GM12878 (cell line): ENCODE measurements at regions not wholly inside any gene's neighbourhood (a gene's known extent, or its start where the extent isn't known, plus 50 kb on each side); places are given as distances from the start of the nearest gene placed in this dataset.

Experiments used
- ATAC-seq: fragments of 200-7000 bp; cut with Tn5 transposase; 3 replicates; pipeline ENCODE4 v1.9.1; 2020; ENCODE audit warnings: mild to moderate bottlenecking, moderate library complexity
- BruUV-seq: library from RNA; stranded (reverse); fragments of 400-500 nt; replicated peaks from 2 replicates; lab custom pipeline; 2021; lab: Mats Ljungman, UMichigan
- CTCF ChIA-PET: fragments of 300-600 bp; sonication (Branson Sonifier 250); formaldehyde crosslinking; extraction: SDS; loops from one replicate; lab custom pipeline; 2021; ENCODE audit warnings: inconsistent platforms; lab: Yijun Ruan, JAX
- POLR2A ChIA-PET: fragments of 350-600 bp; formaldehyde crosslinking; extraction: SDS; loops from one replicate; lab custom pipeline; 2021; ENCODE audit warnings: inconsistent platforms; lab: Charles Lee
- RAD21 ChIA-PET: fragments of 300-600 bp; sonication (Branson Sonifier 250); formaldehyde crosslinking; loops from one replicate; lab custom pipeline; 2023; ENCODE audit warnings: antibody characterized with exemption; ENCODE audit not compliant: unreplicated experiment; lab: Charles Lee
- SMC1A ChIA-PET: fragments of 300-600 bp; sonication (Branson Sonifier 250); formaldehyde crosslinking; loops from one replicate; lab custom pipeline; 2023; ENCODE audit not compliant: unreplicated experiment, uncharacterized antibody; lab: Charles Lee
- DNase-seq: peaks from one replicate; pipeline ENCODE4 v3.0.0-alpha.2; 2011; ENCODE audit warnings: low read depth, low spot score
- FAIRE-seq: peaks from 3 replicates; lab custom pipeline; 2011; peaks lifted over from hg19 to GRCh38; lab: Jason Lieb, UNC
- H2AFZ ChIP-seq: 2 replicates; pipeline ENCODE4 v1.6.0; 2011; ENCODE audit warnings: low read depth, low read length, control low read depth; ENCODE audit not compliant: control insufficient read depth
- H3K27ac ChIP-seq: 2 replicates; pipeline ENCODE4 v1.5.1; 2011; ENCODE audit warnings: control low read depth; ENCODE audit not compliant: control insufficient read depth, insufficient read depth
- H3K27me3 ChIP-seq, 2 experiments: replicated peaks in 1 of 2; 2 replicates each; pipeline versions ENCODE4 v1.6.0 to v1.6.1; 2011; ENCODE audit warnings: low read length in 1 of 2; ENCODE audit not compliant: control insufficient read depth in 2 of 2, insufficient read depth in 2 of 2
- H3K36me3 ChIP-seq, 2 experiments: 2 replicates each; pipeline ENCODE4 v1.5.1; 2011; ENCODE audit warnings: low read length in 1 of 2; ENCODE audit not compliant: control insufficient read depth in 2 of 2, insufficient read depth in 2 of 2
- H3K4me1 ChIP-seq: 2 replicates; pipeline ENCODE4 v1.6.1; 2011; ENCODE audit warnings: mild to moderate bottlenecking, low read length, moderate library complexity, mixed read lengths; ENCODE audit not compliant: control insufficient read depth, insufficient read depth
- H3K4me2 ChIP-seq: 2 replicates; pipeline ENCODE4 v1.6.0; 2011; ENCODE audit warnings: control low read depth; ENCODE audit not compliant: control insufficient read depth, insufficient read depth
- H3K4me3 ChIP-seq: fragments of 200-600 bp; sonication (generic); 2 replicates; pipeline ENCODE4 v1.5.1; 2016
- H3K79me2 ChIP-seq: 2 replicates; pipeline ENCODE4 v1.6.0; 2011; ENCODE audit warnings: low read length; ENCODE audit not compliant: control insufficient read depth, insufficient read depth
- H3K9ac ChIP-seq: 2 replicates; pipeline ENCODE4 v1.8.0; 2011; ENCODE audit warnings: low read length, control low read depth, mixed read lengths; ENCODE audit not compliant: control insufficient read depth, insufficient read depth
- H3K9me3 ChIP-seq: replicated peaks from 3 replicates; pipeline ENCODE4 v1.5.1; 2011; ENCODE audit warnings: mild to moderate bottlenecking, low read length; ENCODE audit not compliant: control insufficient read depth, insufficient read depth
- H4K20me1 ChIP-seq: 2 replicates; pipeline ENCODE4 v1.6.0; 2011; ENCODE audit not compliant: control insufficient read depth, insufficient read depth
- BCL3 ChIP-seq: IDR thresholded peaks from 2 replicates; pipeline ENCODE4 v1.6.1; 2011; ENCODE audit warnings: borderline replicate concordance, low read depth, mild to moderate bottlenecking, moderate library complexity, low read length; ENCODE audit not compliant: insufficient read depth, poor library complexity, severe bottlenecking
- CHD4 ChIP-seq: fragments of 200-600 bp; sonication (generic); IDR thresholded peaks from 2 replicates; pipeline ENCODE4 v1.6.1; 2016; ENCODE audit warnings: mild to moderate bottlenecking
- FOS ChIP-seq: IDR thresholded peaks from 3 replicates; pipeline ENCODE4 v1.6.1; 2011; ENCODE audit warnings: borderline replicate concordance; ENCODE audit not compliant: insufficient read length; ENCODE audit errors: extremely low read depth
- IKZF1 ChIP-seq: fragments of 450-650 bp; conservative IDR thresholded peaks from 2 replicates; pipeline ENCODE4 v1.6.1; 2017; ENCODE audit warnings: antibody characterized with exemption, mild to moderate bottlenecking
- LARP7 ChIP-seq: fragments of 450-650 bp; IDR thresholded peaks from 2 replicates; pipeline ENCODE4 v1.6.1; 2017; ENCODE audit warnings: mild to moderate bottlenecking
- MTA3 ChIP-seq: IDR thresholded peaks from 2 replicates; pipeline ENCODE4 v1.6.1; 2012; ENCODE audit warnings: low read length, inconsistent platforms, borderline replicate concordance
- NR2F1 ChIP-seq: fragments of 450-650 bp; conservative IDR thresholded peaks from 2 replicates; pipeline ENCODE4 v1.6.1; 2017; ENCODE audit warnings: mild to moderate bottlenecking
- NRF1 ChIP-seq: conservative IDR thresholded peaks from 2 replicates; pipeline ENCODE4 v1.6.1; 2011; ENCODE audit warnings: mild to moderate bottlenecking, low read depth, low read length, improper control_type of control experiment
- POU2F2 ChIP-seq: IDR thresholded peaks from 3 replicates; pipeline ENCODE4 v1.6.1; 2011; ENCODE audit warnings: low read depth, mild to moderate bottlenecking, low read length, borderline replicate concordance
- SIX5 ChIP-seq: IDR thresholded peaks from 2 replicates; pipeline ENCODE4 v1.6.1; 2011; ENCODE audit warnings: mild to moderate bottlenecking, low read depth, low read length, moderate library complexity; ENCODE audit not compliant: severe bottlenecking
- SREBF2 ChIP-seq: IDR thresholded peaks from 2 replicates; pipeline ENCODE4 v1.6.1; 2012; ENCODE audit warnings: mild to moderate bottlenecking, low read length
- SUPT20H ChIP-seq: IDR thresholded peaks from 2 replicates; pipeline ENCODE4 v1.6.1; 2011; ENCODE audit warnings: low read depth, mild to moderate bottlenecking, low read length, moderate library complexity, borderline replicate concordance; ENCODE audit not compliant: control insufficient read depth
- TBL1XR1 ChIP-seq: IDR thresholded peaks from 2 replicates; pipeline ENCODE4 v1.6.1; 2012; ENCODE audit warnings: low read depth, low read length, improper control_type of control experiment
- TCF3 ChIP-seq: IDR thresholded peaks from 2 replicates; pipeline ENCODE4 v1.6.1; 2012; ENCODE audit warnings: low read depth, mild to moderate bottlenecking, low read length, borderline replicate concordance; ENCODE audit not compliant: insufficient read depth
- ZNF274 ChIP-seq: IDR thresholded peaks from one replicate; pipeline ENCODE4 v1.8.0; 2011; ENCODE audit not compliant: insufficient read length, insufficient read depth
- WGBS: methylation state at CpG from one replicate; pipeline ENCODE4 v1.1.6; 2016; ENCODE audit warnings: low lambda C conversion rate; ENCODE audit not compliant: insufficient replicate concordance, insufficient coverage; ENCODE audit errors: missing lambda C conversion rate; 5-methylcytosine and 5-hydroxymethylcytosine counted together
- in situ Hi-C: fragments of 300-500 bp; cut with MboI; formaldehyde crosslinking; loops from 9 replicates; pipeline ENCODE4 v1.14.3; 2018; ENCODE audit warnings: mixed read lengths
- intact Hi-C: fragments of 100-400 bp; cut with micrococcal nuclease; formaldehyde crosslinking; loops from one replicate; pipeline ENCODE4 v1.14.2; 2022; ENCODE audit not compliant: unreplicated experiment
- TF ChIP-seq, protein P1 (sequence below): fragments of 450-650 bp; IDR thresholded peaks from 2 replicates; pipeline ENCODE4 v1.6.1; 2017; ENCODE audit warnings: mild to moderate bottlenecking, moderate library complexity

- no peaks in the 10 kb centered on the region for H3K27me3 ChIP-seq
- 2% methylated on average over 3 of the region's 3 CpGs for WGBS
- CTCF ChIA-PET: no interaction called here
These were observed 859.0 kb downstream of the QKI start for GRCh38 chr6:164273491-164273890.

DNA sequence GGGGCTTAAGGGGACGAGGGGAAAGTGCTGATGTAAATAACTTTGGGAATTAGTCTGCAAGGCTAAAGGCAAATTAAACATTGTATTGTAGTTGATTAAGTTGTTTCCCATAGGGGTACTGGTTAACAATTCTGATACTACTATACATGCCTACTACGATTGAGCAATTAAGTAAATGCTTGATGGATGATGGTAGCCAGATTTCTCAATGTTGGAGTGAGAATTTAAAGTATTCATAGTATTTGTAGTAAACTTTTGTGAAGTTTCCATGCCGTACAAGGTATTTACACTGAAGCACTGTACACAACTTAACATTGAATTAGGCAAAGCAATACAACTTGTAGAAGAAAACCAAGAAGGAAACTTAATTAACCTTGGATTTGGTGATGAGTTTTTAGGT lies 852.3 kb downstream of the QKI start:
- no peak for DNase-seq
- Histone ChIP-seq H3K27ac (no peak overlapping the region), H3K9ac (no peak overlapping the region), H3K9me3 (no peaks in the 10 kb centered on the region), H4K20me1 (no peaks in the 10 kb centered on the region), H2AFZ (no peak overlapping the region), H3K36me3 (no peaks in the 10 kb centered on the region), H3K4me2 (no peak overlapping the region), H3K27me3 (no peaks in the 10 kb centered on the region), H3K79me2 (no peaks in the 10 kb centered on the region), H3K4me1 (no peaks in the 10 kb centered on the region), H3K4me3 (no peak overlapping the region)
- ChIA-PET SMC1A (no interaction called here), CTCF (no interaction called here), POLR2A (no interaction called here), RAD21 (no interaction called here)
- WGBS: 2% methylated on average over 3 of the region's 3 CpGs
- BruUV-seq: no TSS peak
- no peak for ATAC-seq
- intact Hi-C loops (no loop called here), in situ Hi-C loops (no loop called here)
- no peak for FAIRE-seq
- no peak for TF ChIP-seq POU2F2
- TF ChIP-seq SREBF2: no peak
- no peak for TF ChIP-seq NR2F1
- TF ChIP-seq FOS: no peak
- no peak for TF ChIP-seq TBL1XR1
- no peak for TF ChIP-seq TCF3
- TF ChIP-seq, protein P1, sequence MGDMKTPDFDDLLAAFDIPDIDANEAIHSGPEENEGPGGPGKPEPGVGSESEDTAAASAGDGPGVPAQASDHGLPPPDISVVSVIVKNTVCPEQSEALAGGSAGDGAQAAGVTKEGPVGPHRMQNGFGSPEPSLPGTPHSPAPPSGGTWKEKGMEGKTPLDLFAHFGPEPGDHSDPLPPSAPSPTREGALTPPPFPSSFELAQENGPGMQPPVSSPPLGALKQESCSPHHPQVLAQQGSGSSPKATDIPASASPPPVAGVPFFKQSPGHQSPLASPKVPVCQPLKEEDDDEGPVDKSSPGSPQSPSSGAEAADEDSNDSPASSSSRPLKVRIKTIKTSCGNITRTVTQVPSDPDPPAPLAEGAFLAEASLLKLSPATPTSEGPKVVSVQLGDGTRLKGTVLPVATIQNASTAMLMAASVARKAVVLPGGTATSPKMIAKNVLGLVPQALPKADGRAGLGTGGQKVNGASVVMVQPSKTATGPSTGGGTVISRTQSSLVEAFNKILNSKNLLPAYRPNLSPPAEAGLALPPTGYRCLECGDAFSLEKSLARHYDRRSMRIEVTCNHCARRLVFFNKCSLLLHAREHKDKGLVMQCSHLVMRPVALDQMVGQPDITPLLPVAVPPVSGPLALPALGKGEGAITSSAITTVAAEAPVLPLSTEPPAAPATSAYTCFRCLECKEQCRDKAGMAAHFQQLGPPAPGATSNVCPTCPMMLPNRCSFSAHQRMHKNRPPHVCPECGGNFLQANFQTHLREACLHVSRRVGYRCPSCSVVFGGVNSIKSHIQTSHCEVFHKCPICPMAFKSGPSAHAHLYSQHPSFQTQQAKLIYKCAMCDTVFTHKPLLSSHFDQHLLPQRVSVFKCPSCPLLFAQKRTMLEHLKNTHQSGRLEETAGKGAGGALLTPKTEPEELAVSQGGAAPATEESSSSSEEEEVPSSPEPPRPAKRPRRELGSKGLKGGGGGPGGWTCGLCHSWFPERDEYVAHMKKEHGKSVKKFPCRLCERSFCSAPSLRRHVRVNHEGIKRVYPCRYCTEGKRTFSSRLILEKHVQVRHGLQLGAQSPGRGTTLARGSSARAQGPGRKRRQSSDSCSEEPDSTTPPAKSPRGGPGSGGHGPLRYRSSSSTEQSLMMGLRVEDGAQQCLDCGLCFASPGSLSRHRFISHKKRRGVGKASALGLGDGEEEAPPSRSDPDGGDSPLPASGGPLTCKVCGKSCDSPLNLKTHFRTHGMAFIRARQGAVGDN: no peak
- no peak for TF ChIP-seq ZNF274
- no peak for TF ChIP-seq SIX5
- no peak for TF ChIP-seq NRF1
- no peak for TF ChIP-seq CHD4
- TF ChIP-seq SUPT20H: no peak
- no peak for TF ChIP-seq BCL3

More at GRCh38 chr6:164273491-164273890, 859.0 kb downstream of the QKI start:
- RAD21 ChIA-PET: no interaction called here
- SMC1A ChIA-PET: no interaction called here
- intact Hi-C loops (no loop called here), in situ Hi-C loops (no loop called here)
- no peak overlapping the region for H3K4me3 ChIP-seq
- no peaks in the 10 kb centered on the region for H3K36me3 ChIP-seq
- TF ChIP-seq LARP7: no peak
- no peak for TF ChIP-seq MTA3
- no peak for TF ChIP-seq IKZF1
- POLR2A ChIA-PET: no interaction called here
- no peaks in the 10 kb centered on the region for H3K79me2 ChIP-seq
- no peak for ATAC-seq
- no peaks in the 10 kb centered on the region for H3K4me1 ChIP-seq
- no peak overlapping the region for H3K27ac ChIP-seq
- no peak for FAIRE-seq
- H3K4me2 ChIP-seq: no peak overlapping the region
- DNase-seq: no peak
- no peaks in the 10 kb centered on the region for H4K20me1 ChIP-seq
- no TSS peak for BruUV-seq
- H3K9ac ChIP-seq: no peak overlapping the region
- no peak overlapping the region for H2AFZ ChIP-seq
- H3K9me3 ChIP-seq: no peaks in the 10 kb centered on the region
